ENCODE measurements at regions not wholly inside any gene's neighbourhood (a gene's known extent, or its start where the extent isn't known, plus 50 kb on each side); places are given as distances from the start of the nearest gene placed in this dataset.

DNA sequence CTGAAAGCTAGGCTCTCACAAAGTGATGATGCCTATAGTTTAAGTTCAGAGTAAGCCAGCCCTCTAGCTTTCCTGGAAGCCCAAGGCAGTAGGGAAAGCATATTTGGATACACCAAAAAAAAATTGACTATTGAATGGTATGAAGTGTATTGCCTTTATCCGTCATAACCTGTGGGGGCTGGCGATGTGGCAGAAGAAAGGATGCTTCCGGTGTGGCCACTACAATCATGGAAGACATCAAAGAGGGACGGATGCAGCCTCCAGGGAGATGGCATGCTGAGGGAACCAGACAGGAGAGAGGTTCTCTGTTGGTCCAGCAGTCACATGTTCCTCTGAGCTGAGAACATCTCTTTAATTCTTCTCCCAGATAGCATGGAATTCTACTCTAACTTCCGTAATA is 170.3 kb downstream of the TMEM18 start:
- no peak for DNase-seq

DNA sequence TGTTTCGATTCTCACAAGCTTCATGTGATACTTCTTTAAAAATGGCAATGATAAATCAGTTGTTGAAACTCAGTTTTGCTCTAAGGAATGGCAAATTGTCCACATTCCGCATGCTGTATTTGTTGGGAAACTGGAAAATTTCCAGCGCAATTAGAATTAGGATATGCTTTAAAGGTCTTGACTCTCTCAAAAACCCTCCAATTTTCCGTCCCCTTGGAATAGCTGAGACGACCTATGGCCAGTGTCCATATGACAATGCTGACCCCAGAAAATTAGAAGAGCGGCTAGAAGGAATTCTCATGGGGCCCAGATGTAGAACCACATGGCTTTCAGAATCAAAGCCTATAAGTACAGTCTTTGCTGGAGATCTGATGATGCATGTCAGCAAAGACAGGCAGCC is 170.8 kb downstream of the TMEM18 start:
- DNase-seq, result no peak

DNA sequence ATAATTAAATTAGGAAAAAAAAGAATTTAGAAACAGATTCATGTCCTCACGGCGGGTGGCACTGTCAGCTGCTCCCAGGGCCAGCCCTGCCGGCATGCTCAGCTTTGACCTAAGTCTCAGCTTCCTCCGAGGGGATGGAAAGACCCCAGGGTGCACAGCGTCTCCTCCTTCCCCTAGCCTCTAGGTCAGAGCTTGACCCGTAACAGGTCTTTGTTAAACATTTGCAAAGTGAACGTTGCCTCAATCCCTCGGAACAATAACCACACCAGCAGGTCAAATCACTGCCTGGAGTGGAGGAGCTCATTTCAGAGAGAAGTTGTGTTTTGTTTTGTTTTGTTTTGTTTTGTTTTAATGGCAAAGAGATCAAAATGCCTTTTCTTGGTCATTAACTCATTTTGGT is 171.3 kb downstream of the TMEM18 start:
- no peak for DNase-seq

DNA sequence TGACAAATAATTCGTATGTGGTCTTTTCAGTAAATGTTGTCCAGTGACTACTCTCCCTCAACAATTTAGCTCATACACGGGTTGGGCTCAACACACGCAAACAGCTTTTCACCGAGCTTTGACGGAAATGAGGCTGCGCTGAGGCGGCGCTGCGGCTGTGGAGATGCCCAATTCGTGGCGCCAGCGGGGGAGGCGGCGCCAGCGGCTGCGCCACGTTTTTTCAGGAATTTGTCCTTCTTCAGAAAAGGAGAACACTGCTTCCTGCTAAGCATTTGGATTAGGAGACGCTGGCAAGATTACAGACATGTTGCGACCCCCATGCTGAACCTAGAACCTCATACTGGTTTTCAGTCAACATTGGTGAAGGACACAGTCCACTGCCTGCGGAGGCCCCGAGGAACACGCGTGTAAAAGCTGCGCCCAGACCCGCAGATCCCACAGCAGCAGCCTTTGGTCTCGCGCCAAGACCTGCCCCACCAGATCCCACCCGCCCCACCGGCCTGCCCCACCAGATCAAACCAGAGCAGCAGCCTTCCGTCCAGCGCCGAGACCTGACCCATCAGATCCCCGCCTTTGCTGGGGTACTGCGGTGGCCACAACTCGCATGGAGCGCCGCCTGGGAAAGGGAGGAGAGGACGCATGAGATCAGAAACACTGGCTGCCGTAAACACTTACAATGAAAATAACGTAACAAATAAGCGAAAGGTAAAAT is 173.8 kb downstream of the TMEM18 start:
- DNase-seq, result no peak

DNA sequence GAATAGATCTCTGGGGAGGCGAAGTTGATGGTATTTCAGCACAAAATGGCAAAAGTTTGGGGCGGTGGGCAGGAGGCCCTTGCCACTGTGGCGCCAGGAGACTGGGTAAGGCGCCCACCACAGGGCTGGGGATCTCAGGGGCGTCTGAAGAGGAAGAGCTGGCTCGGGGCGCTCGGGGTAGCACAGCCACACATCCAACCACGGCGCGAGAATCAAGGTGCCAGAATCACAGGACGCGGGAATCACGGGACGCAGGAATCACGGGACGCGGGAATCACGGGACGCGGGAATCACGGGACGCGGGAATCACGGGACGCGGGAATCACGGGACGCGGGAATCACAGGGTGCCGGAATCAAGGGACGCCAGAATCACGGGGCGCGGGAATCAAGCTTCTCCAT is 174.4 kb downstream of the TMEM18 start:
- DNase-seq, result no peak

DNA sequence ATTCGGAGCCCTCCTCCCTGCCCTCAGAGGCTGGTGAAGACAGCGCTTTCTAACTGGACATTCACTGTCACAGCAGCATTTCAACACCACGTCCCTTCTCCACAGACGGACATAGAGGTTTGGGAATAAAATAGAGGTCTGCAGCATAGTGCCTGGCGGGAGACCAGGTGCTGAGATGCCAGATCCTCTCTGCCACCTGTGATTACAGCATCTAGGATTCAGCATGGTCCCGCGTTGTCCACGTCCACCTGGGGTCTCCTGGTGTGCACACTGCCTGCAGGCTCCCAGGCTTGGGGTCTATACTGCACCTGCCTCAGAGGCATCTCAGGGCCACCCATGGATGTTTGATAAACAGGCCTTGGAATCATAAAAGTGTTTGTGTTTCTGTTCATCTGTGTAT is 175.5 kb downstream of the TMEM18 start:
- DNase-seq, result no peak

DNA sequence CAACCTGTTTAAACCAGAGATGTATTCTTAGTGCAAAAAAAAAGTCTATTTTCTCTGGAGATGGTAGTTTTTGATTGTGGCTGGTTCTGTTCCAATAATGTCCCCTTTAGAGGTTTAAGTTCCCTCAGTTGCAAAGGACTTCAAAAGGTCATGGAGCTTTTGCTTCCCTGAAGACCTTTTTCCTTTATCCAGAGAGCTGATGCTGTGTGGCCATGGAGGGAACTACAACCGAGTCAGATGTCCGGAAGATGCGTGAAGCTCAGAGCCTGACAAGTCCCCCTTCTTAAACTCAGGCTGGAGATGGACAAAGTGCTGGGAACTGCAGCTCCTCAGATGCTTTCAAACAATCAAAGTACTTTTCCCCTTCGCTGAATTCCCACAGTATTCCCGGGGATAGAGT is 176.1 kb downstream of the TMEM18 start:
- DNase-seq, result no peak

DNA sequence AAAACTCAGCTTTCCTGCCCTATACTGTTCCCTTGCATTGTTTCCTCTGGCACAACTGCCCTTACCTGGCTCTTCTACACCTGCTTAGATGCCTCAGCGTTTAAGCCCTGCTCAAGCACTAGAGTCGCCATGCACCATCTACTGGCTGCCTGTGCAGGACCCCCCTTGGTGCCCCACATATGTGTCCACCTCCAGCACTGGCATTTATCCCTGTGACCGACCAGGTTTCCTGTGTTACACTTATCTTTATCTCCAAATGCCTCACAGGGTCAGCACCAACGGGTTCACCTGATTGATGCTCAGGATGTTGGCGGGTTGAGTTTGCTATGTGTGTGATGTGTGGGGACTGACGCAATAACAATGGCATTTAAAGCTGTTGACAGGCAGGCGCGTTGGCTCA is 177.5 kb downstream of the TMEM18 start:
- no peak for DNase-seq

DNA sequence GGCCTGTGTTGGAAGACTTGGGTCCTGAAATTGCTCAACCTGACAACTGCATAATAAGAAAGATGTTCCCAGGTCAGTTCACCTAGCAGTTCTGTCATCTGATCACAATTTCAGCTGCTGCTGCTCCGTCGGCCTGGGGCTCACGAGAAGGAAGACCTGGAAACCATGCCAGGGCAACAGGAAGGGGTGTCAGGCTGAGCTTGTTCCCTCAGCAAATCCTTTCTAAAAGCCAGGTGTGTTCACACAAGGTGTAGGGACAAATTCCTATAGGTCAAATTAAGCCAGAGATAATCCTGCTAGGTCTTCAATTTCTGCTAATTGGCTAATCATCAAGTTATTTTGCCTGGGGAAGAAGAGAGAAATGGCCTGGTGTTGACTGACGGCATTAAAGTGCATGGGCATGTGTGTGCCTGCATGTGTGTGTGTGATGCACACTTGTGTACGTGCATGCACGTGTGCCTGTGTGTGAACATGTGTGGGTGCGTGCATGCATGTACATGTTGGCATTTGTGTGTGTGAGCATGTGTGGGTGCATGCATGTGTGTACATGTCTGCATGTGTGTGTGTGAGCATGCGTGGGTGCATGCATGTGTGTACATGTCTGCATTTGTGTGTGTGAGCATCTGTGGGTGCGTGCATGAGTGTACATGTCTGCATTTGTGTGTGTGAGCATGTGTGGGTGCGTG is 178.6 kb downstream of the TMEM18 start:
- DNase-seq, result no peak

DNA sequence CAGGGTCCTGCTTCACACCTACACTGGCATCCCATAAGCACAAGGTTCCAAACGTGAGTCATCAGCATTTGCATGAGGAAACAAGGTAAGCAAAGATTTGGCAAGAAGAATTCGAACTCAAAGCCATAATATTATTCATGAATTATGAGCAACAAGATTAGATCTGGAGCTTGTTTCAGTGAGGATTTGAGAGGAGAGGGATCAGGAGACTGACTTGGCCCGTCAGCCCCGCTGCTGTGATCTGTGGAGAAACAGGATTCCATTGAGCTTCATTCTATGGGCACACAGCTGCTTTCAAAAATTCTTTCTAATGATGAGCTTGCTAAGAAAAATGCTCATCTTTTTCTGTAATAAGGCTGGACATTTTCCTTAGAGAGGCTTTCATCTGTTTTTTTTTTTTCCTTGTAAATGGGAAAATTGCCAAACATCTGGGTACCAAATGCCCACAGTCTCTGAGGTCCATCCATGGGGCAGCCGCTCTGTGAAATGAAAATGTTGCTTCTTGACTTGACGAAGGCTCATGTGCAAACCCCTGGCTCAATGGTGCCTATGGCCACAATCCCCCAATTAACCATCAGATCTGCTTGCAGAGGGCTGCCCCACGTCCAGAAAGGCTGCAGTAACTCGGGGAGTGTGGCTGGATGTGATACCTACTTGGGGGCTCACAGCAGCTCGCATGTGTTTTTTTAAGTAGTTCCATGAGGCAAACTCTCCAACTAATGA is 179.3 kb downstream of the TMEM18 start:
- DNase-seq, result no peak

DNA sequence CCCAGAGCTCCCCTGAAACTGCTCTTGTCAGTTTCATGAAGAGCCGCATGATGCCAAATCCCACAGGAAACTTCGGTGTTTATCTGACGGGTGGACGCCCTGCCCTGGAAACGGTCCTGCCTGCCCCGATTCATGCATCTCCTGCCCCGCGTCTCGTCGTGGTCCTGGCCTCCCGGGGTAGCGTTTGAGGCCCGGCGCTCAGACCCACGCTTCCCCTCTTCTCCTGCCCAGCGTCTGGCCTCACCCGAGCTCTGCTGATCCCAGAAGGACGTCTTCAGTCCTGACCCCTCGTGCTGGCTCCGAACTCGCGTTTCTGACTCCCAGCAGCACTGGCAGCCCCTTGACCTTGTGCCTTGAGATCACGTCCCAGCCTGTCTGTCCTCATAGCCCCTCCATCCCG is 180.5 kb downstream of the TMEM18 start:
- no peak for DNase-seq

DNA sequence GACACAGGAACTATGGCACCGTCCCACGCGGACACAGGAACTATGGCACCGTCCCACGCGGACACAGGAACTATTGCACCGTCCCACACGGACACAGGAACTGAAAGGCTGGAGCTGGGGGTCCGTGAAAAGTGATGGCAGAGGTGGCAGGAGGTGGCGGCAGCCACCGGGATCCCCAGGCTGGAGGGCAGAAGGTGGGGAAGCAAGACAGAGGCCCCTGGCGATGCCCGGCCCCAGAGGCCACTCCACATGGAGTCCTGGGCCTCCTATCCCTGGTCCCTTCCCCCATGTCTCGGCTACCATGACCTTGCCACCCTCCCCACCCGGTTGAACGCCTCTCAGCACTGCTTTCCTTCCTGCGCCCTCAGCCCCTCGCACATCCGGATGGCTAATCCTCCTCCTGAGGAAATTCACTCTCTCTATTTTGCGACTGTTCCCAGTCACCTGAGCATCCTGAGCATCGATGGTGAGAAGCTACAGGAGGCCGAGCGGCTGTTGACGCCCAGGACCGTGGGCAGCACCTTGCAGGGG is 181.4 kb downstream of the TMEM18 start:
- no peak for DNase-seq

DNA sequence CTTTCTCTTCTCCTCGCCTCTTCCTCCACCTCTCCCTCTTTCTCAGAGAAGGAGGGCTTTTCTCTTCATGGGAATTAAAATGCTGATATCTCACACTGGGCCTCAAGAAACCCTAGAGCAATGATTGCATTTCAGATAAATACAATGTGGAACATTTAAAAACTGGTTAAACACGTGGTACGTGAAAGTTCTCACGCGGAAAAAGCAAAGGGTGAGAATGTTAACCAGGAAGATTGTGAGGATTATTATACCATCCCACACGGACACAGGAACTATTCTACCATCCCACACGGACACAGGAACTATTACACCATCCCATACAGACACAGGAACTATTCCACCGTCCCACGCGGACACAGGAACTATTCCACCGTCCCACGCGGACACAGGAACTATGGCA is 182.4 kb downstream of the TMEM18 start:
- no peak for DNase-seq

DNA sequence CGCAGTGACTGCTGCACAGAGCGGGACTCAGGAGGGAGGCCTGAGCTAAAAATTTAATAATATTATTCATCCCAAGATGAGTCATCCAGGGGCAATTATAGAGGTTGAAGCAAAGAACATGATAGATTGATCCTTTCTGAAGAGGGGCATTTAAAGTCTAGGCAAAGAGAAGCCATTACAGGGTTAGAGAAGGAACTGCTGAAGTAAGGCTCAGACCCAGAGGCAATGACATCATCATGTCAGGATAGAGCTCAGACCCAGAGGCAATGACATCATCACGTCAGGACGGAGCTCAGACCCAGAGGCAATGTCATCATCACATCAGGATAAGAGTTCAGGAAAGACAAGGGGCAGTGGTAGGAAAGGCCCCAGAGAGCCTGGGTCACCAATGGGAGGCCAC is 184.0 kb downstream of the TMEM18 start:
- DNase-seq, result no peak

DNA sequence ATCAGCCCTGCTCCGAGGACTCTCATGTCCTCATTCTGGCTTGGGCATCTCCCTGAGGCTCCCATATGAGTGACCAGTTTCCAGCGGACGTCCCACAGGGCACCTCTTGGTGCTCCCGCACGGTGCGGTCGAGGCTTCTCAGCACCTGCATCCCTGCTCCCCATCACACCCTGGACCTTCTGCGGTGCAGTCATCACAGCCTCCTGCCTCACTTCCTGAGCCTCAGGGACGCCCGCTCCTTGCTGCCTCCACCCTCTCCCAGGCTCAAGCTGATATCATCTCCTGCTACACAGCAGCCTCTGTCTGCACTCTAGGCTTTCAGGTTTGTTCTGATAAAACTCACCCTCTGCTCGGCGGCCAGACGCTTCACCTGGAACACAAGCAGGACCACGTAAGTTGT is 185.0 kb downstream of the TMEM18 start:
- DNase-seq, result no peak

DNA sequence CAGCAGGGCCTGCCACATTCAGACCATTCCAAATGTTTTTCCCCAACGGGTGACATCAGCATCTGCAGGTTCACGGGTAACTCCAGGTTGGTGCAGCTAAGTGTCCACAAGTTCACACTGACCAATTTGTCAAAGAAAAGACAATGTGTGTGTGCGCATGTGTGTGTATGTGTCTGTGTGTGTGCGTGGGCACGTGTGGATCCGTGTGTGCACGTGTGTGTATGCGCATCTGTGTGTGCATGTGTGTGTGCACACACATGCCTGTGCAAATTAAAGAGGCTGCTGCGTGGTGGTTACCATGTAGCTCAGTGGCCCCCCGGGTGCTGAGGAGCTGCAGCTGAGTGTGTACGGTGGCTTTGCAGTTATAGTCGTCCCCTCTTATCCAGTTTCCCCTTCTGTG is 187.4 kb downstream of the TMEM18 start:
- DNase-seq, result no peak

DNA sequence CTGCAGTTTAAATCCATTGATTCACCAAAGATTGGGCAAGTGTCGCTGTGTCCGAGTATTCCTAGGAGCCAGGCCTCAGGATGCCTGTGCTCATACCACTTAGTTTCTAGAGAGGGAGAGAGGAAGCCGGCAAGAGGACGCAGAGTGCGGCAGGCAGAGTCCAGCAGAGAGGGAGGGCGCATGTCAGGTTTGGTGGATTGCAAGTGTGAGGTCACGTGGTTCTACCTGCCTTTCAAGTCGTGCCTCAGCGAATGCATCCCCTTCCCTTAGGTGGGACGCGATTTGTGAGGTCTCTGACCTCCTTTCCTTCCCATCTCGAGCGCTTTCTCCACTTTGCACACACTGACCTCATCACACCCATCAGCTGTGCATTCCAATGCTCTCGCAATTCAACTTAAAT is 188.1 kb downstream of the TMEM18 start:
- DNase-seq, result no peak

DNA sequence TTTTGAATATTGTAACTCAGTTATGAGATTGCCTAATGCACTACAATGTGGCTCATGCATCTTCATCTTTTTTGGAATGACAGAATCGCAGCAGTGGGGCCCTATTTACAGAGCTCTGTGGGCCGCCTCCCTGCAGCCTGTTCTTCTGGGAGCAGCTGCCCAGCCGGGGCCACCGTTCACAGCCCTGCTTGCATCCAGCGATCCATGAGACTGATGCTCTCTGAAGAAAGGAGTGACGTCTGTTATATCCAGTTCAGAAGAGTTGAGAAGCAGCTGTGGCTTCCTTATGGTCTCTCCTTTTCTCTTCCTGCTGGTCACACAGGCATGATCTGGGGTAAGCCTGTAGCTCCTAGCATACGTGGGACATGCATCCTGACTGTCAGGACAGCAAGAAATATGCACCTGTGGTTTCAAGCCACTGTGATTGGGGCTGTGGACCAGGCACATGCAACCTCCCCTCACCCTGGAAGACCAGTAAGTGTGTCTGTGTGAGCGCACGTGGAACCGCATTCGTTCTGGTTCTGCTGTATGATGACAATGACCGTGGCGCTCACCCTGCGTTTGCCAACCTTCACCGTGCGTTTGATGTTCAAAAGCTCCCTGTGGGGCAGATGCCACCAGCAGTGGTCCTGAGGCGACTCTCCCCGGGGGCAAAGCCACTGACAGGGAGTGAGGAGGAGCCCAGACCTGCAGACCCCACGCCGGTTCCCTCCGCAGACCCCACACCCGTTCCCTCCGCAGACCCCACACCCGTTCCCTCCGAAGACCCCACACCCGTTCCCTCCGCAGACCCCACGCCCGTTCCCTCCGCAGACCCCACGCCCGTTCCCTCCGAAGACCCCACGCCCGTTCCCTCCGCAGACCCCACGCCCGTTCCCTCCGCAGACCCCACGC is 189.8 kb downstream of the TMEM18 start:
- DNase-seq, result no peak

DNA sequence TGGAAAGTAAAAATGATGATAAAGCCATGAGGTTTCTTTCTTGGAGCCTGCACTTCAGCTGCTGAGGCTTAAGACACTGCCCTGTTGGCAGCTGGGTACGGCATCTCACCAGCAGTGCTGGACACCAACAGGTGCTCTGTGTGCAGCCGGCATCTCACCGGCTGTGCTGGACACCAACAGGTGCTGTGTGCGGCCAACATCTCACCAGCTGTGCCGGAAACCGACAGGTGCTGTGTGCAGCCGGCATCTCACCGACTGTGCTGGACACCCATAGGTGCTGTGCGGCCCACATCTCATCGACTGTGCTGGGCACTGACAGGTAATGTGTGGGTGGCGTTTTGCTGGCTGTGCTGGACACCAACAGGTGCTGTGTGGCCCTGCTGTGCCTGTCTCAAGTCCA is 190.8 kb downstream of the TMEM18 start:
- no peak for DNase-seq

DNA sequence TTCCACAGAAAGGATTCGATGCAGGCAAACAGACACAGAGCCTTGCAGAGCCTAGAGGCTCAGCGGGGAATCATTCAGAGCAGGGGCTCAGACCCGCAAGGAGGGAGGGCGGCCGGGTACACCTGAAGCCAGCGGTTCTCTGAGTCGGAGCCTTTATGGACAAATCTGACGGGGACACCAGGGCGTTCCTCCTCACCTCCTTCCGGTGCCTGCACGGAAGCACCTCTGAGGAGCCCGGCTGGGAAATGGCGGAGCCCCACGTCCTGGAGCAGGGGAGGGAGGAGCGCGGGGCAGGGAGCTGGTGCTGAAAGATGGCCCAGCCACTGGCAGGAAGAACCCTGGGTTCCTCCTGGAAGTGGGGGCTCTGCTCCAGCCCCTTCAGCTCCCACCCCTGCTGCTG is 193.5 kb upstream of the ALKAL2 start:
- no peak for DNase-seq

DNA sequence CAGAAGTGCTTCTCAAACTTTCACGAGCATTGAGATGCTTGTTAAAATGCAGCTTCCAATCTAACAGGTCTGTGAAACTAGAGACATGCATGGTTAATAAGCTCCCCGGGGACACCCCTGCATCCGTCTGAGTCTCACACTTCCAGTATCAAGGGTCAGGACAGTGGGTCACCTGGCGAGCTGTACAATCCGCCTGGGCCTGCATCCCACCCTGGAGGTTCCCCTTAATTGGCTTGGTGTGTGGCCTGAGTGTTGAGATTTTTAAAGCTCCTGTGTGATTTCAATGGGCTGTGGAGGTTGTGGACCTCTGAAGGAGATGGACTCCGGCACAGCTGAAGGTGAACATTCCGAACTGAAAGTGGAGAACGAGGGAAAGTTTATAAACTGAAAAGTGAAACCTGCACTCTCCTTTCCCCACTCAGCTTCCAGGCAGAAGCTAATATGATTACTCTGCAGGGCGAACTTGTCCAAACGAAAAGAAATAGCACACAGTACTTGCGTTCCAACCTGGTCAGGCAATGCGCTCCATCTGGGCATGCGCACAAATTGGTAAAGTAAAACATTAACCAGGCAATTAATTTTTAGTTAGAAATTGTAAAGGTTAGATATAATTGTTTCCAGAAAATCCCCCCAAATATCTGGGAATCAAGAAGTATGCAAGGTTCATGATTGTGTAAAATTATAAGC is 191.7 kb upstream of the ALKAL2 start:
- no peak for DNase-seq

DNA sequence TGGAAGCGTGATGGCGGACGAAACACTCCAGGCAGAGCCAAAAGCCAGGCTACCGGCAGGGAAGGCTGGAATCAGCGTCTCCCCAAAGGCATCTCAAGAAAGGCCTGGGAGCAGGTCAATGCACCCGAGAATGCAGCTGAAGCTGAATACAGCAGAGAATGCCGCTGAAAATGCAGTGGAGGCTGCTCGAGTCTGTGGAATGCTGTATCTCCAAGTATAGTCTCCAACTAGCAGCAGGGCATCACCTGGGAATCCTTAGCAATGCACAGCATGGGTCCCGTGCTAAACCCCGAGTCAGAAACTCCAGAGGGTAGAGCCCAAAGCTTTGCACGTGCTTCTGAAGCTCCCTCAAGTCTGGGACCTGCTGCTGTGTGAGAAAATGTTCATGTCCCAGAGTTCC is 191.1 kb upstream of the ALKAL2 start:
- DNase-seq, result no peak

Data from NCI-H526 treated with DMSO at 0.1 percent for 48 hours (cell line).